GM18909 (cell line): ENCODE measurements at regions not wholly inside any gene's neighbourhood (a gene's known extent, or its start where the extent isn't known, plus 50 kb on each side); places are given as distances from the start of the nearest gene placed in this dataset.
A peak's percentile ranks its signal among the peaks of the same experiment; 100 is the strongest.

ENCODE experiments used
- ATAC-seq: cut with Tn5 transposase; IDR thresholded peaks from one replicate; pipeline ENCODE4 v1.9.1; 2021; ENCODE audit warnings: mild to moderate bottlenecking; ENCODE audit not compliant: unreplicated experiment, poor library complexity

GRCh38 chr2:177314722-177315264 is 50.3 kb upstream of the NFE2L2 start:
- ATAC-seq = no peak

GRCh38 chr2:177315364-177315763 is 50.8 kb upstream of the NFE2L2 start:
- ATAC-seq = no peak

GRCh38 chr2:177316756-177317155 is 52.2 kb upstream of the NFE2L2 start:
- no peak for ATAC-seq

- no peak for ATAC-seq
Measured at GRCh38 chr2:177317443-177317842, 52.9 kb upstream of the NFE2L2 start.

GRCh38 chr2:177317857-177318256 is 53.3 kb upstream of the NFE2L2 start:
- ATAC-seq = no peak

- ATAC-seq = no peak
Measured at GRCh38 chr2:177318613-177319012, 54.1 kb upstream of the NFE2L2 start.

GRCh38 chr2:177320596-177320995 is 56.1 kb upstream of the NFE2L2 start:
- no peak for ATAC-seq

- no peak for ATAC-seq
Measured at GRCh38 chr2:177322801-177323261, 58.3 kb upstream of the NFE2L2 start.

- no peak for ATAC-seq
Measured at GRCh38 chr2:177324797-177325196, 60.3 kb upstream of the NFE2L2 start.

- ATAC-seq = peak; percentile 81
Measured at GRCh38 chr2:177325554-177325953, 61.0 kb upstream of the NFE2L2 start.

GRCh38 chr2:177326005-177326404 is 61.5 kb upstream of the NFE2L2 start:
- ATAC-seq = peak; percentile 39

GRCh38 chr2:177326591-177326990 is 62.1 kb upstream of the NFE2L2 start:
- ATAC-seq = no peak

GRCh38 chr2:177327009-177327408 is 62.5 kb upstream of the NFE2L2 start:
- no peak for ATAC-seq

- no peak for ATAC-seq
Measured at GRCh38 chr2:177328056-177328455, 63.5 kb upstream of the NFE2L2 start.

- ATAC-seq = no peak
Measured at GRCh38 chr2:177329064-177329463, 63.5 kb upstream of the AGPS start.

- ATAC-seq = no peak
Measured at GRCh38 chr2:177331466-177331997, 61.0 kb upstream of the AGPS start.

GRCh38 chr2:177332026-177332991 is 60.3 kb upstream of the AGPS start:
- ATAC-seq = peak; percentile 78

GRCh38 chr2:177332992-177333388 is 59.6 kb upstream of the AGPS start:
- ATAC-seq = no peak

GRCh38 chr2:177334940-177335543 is 57.5 kb upstream of the AGPS start:
- ATAC-seq = no peak

- no peak for ATAC-seq
Measured at GRCh38 chr2:177335917-177336450, 56.6 kb upstream of the AGPS start.
